HCT116 (cell line): ENCODE measurements at regions not wholly inside any gene's neighbourhood (a gene's known extent, or its start where the extent isn't known, plus 50 kb on each side); places are given as distances from the start of the nearest gene placed in this dataset.
A peak's percentile ranks its signal among the peaks of the same experiment; 100 is the strongest.

ENCODE experiments used
- ATAC-seq: fragments of 200-7000 bp; cut with Tn5 transposase; 2 replicates; pipeline ENCODE4 v1.9.1; 2020; ENCODE audit warnings: mild to moderate bottlenecking, moderate library complexity
- BruUV-seq: library from RNA; stranded (reverse); fragments of 400-500 nt; replicated peaks from 2 replicates; lab custom pipeline; 2021; lab: Mats Ljungman, UMichigan
- CTCF ChIA-PET: fragments of 300-600 bp; sonication (Branson Sonifier 250); formaldehyde crosslinking; loops from one replicate; lab custom pipeline; 2021; ENCODE audit warnings: antibody characterized with exemption; lab: Charles Lee
- POLR2A ChIA-PET: fragments of 300-600, 350-600 bp; sonication (Branson Sonifier 250); formaldehyde crosslinking; loops from one replicate; lab custom pipeline; 2021; ENCODE audit warnings: antibody characterized with exemption; lab: Charles Lee
- RAD21 ChIA-PET, 2 experiments: fragments of 300-600 bp; sonication (Branson Sonifier 250); formaldehyde crosslinking; loops; one replicate each; lab custom pipeline; 2023; ENCODE audit warnings: low total read pairs in 2 of 2; ENCODE audit not compliant: uncharacterized antibody in 2 of 2, unreplicated experiment in 2 of 2, low non-redundant PET in 1 of 2; lab: Charles Lee
- DNase-seq: peaks from one replicate; pipeline ENCODE4 v3.0.0-alpha.2; 2010; ENCODE audit warnings: low read depth, low spot score
- H2AFZ ChIP-seq: fragments of 200-600 bp; shearing (Covaris generic), sonication (generic); 2 replicates; pipeline ENCODE4 v1.6.1; 2017; ENCODE audit warnings: low read depth, mixed run types, mixed read lengths, antibody characterized with exemption, low read length; ENCODE audit not compliant: poor library complexity, severe bottlenecking
- H3K27ac ChIP-seq: 2 replicates; pipeline ENCODE4 v1.5.1; 2012; ENCODE audit warnings: low read depth, low read length
- H3K27me3 ChIP-seq: fragments of 200-600 bp; sonication (generic); 2 replicates; pipeline ENCODE4 v1.6.1; 2016; ENCODE audit warnings: mixed run types, low read length, mixed read lengths; ENCODE audit not compliant: insufficient read depth
- H3K36me3 ChIP-seq, 2 experiments: fragments of 200-500 bp in 1 of 2; fragments of 200-600 bp in 1 of 2; sonication (Bioruptor generic) in 1 of 2; sonication (generic) in 1 of 2; 2 replicates each; pipeline versions ENCODE4 v1.5.1 to v1.6.1; 2014 to 2016; ENCODE audit warnings: low read length in 2 of 2, inconsistent platforms in 1 of 2, mixed read lengths in 1 of 2, mixed run types in 1 of 2; ENCODE audit not compliant: insufficient read depth in 2 of 2, control insufficient read depth in 1 of 2
- H3K4me1 ChIP-seq, 2 experiments: fragments of 200-600 bp in 1 of 2; sonication (generic) in 1 of 2; 2 replicates each; pipeline versions ENCODE4 v1.5.1 to v1.6.1; 2012 to 2017; ENCODE audit warnings: low read length in 2 of 2, inconsistent platforms in 1 of 2, mild to moderate bottlenecking in 1 of 2, mixed read lengths in 1 of 2, mixed run types in 1 of 2, moderate library complexity in 1 of 2; ENCODE audit not compliant: insufficient read depth in 2 of 2, control insufficient read depth in 1 of 2
- H3K4me2 ChIP-seq: fragments of 200-600 bp; sonication (generic); 2 replicates; pipeline ENCODE4 v1.6.1; 2017; ENCODE audit warnings: mixed run types, low read length, mixed read lengths
- H3K4me3 ChIP-seq, 2 experiments: fragments of 200-600 bp in 1 of 2; sonication (generic) in 1 of 2; replicated peaks in 1 of 2; 2 replicates each; pipeline ENCODE4 v1.5.1; 2011 to 2016; ENCODE audit warnings: low read length in 2 of 2, control low read depth in 1 of 2, low read depth in 1 of 2, mild to moderate bottlenecking in 1 of 2, mixed read lengths in 1 of 2, mixed run types in 1 of 2
- H3K79me2 ChIP-seq: fragments of 200-600 bp; sonication (generic); 2 replicates; pipeline ENCODE4 v1.6.1; 2017; ENCODE audit warnings: mild to moderate bottlenecking, mixed run types, low read length, moderate library complexity, mixed read lengths; ENCODE audit not compliant: insufficient read depth
- H3K9ac ChIP-seq: fragments of 200-600 bp; sonication (generic); 2 replicates; pipeline ENCODE4 v1.6.1; 2016; ENCODE audit warnings: low read length, mixed read lengths
- H3K9me2 ChIP-seq: fragments of 200-600 bp; sonication (generic), shearing (Covaris generic); 2 replicates; pipeline ENCODE4 v1.6.1; 2017; ENCODE audit warnings: mixed run types, mild to moderate bottlenecking, moderate library complexity; ENCODE audit not compliant: insufficient read depth
- H3K9me3 ChIP-seq, 2 experiments: fragments of 200-500 bp in 1 of 2; fragments of 200-600 bp in 1 of 2; sonication (Bioruptor generic) in 1 of 2; sonication (generic) in 1 of 2; 2 replicates each; pipeline ENCODE4 v1.6.1; 2014 to 2017; ENCODE audit warnings: low read length in 2 of 2, mixed read lengths in 2 of 2, inconsistent platforms in 1 of 2, low read depth in 1 of 2, mild to moderate bottlenecking in 1 of 2, mixed run types in 1 of 2, moderate library complexity in 1 of 2; ENCODE audit not compliant: control insufficient read depth in 1 of 2, insufficient read depth in 1 of 2
- H4K20me1 ChIP-seq: fragments of 200-600 bp; sonication (generic), shearing (Covaris generic); 2 replicates; pipeline ENCODE4 v1.6.1; 2017; ENCODE audit warnings: mixed run types, mild to moderate bottlenecking, moderate library complexity; ENCODE audit not compliant: insufficient read depth
- CBX3 ChIP-seq: IDR thresholded peaks from 2 replicates; pipeline ENCODE4 v1.6.1; 2012; ENCODE audit warnings: low read depth
- CEBPB ChIP-seq: IDR thresholded peaks from 2 replicates; pipeline ENCODE4 v1.6.1; 2012; ENCODE audit warnings: low read depth
- CTCF ChIP-seq, 3 experiments: fragments of 200-600 bp in 1 of 3; sonication (generic) in 1 of 3; IDR thresholded peaks in 2 of 3; conservative IDR thresholded peaks in 1 of 3; 2 replicates each; pipeline ENCODE4 v1.5.1; 2012 to 2017; ENCODE audit warnings: low read depth in 2 of 3, low read length in 2 of 3, antibody characterized with exemption in 1 of 3, borderline replicate concordance in 1 of 3, control low read depth in 1 of 3, mild to moderate bottlenecking in 1 of 3, mixed read lengths in 1 of 3, mixed run types in 1 of 3, moderate library complexity in 1 of 3; ENCODE audit not compliant: insufficient read depth in 1 of 3
- EGR1 ChIP-seq: IDR thresholded peaks from 2 replicates; pipeline ENCODE4 v1.6.1; 2012; ENCODE audit warnings: low read depth
- EZH2 ChIP-seq: fragments of 200-600 bp; sonication (generic); IDR thresholded peaks from 2 replicates; pipeline ENCODE4 v1.6.1; 2017; ENCODE audit warnings: antibody characterized with exemption, mixed run types
- EZH2phosphoT487 ChIP-seq: fragments of 200-600 bp; IDR thresholded peaks from 2 replicates; pipeline ENCODE4 v1.6.1; 2018; ENCODE audit warnings: antibody characterized with exemption, borderline replicate concordance
- FOSL1 ChIP-seq: IDR thresholded peaks from 2 replicates; pipeline ENCODE4 v1.6.1; 2012; ENCODE audit warnings: low read depth
- MAX ChIP-seq: IDR thresholded peaks from 2 replicates; pipeline ENCODE4 v1.6.1; 2012
- RAD21 ChIP-seq: IDR thresholded peaks from 2 replicates; pipeline ENCODE4 v1.6.1; 2012; ENCODE audit warnings: low read depth, mild to moderate bottlenecking
- SP1 ChIP-seq: IDR thresholded peaks from 2 replicates; pipeline ENCODE4 v1.6.1; 2012; ENCODE audit warnings: low read depth
- SRF ChIP-seq: IDR thresholded peaks from 2 replicates; pipeline ENCODE4 v1.6.1; 2012; ENCODE audit warnings: low read depth
- TCF7L2 ChIP-seq: IDR thresholded peaks from 2 replicates; pipeline ENCODE4 v1.7.0; 2011; ENCODE audit warnings: borderline replicate concordance, inconsistent platforms; ENCODE audit not compliant: insufficient read depth, insufficient read length; ENCODE audit errors: extremely low read depth
- ZBTB33 ChIP-seq: IDR thresholded peaks from 2 replicates; pipeline ENCODE4 v1.6.1; 2011; ENCODE audit warnings: mild to moderate bottlenecking, low read length, moderate library complexity; ENCODE audit not compliant: insufficient replicate concordance; ENCODE audit errors: extremely low read depth
- intact Hi-C: fragments of 100-400 bp; cut with micrococcal nuclease; formaldehyde crosslinking; loops from 2 replicates; pipeline ENCODE4 v1.10.0; 2022
- TF ChIP-seq, protein P1 (sequence below): IDR thresholded peaks from 2 replicates; pipeline ENCODE4 v1.6.1; 2012

- POLR2A ChIA-PET: no interaction called here
- no peaks in the 10 kb centered on the region for H3K79me2 ChIP-seq
- DNase-seq (peak; percentile 15), ATAC-seq (peak; percentile 34)
- intact Hi-C loops: no loop called here
- no peaks in the 10 kb centered on the region for H4K20me1 ChIP-seq
- no peaks in the 10 kb centered on the region for H3K9me3 ChIP-seq
- RAD21 ChIA-PET: no interaction called here
- BruUV-seq: no TSS peak
- H3K4me1 ChIP-seq: peaks cover 5 to 15% of the 10 kb centered on the region in 2 experiments; a peak in 3 of 4 replicates
- TF ChIP-seq SRF: no peak
- no peak for TF ChIP-seq MAX
- no peak for TF ChIP-seq TCF7L2
- peak; percentile 37; the same call in 1 of the 2 replicates for TF ChIP-seq EGR1
- TF ChIP-seq ZBTB33: no peak
- TF ChIP-seq EZH2: no peak
- no peaks in the 10 kb centered on the region for H3K27me3 ChIP-seq
- no peak overlapping the region for H3K9ac ChIP-seq
- no peak overlapping the region for H3K4me3 ChIP-seq
- H2AFZ ChIP-seq: no peak overlapping the region
- H3K36me3 ChIP-seq: no peaks in the 10 kb centered on the region
- peak overlapping the region; percentile 6; the same call in 1 of the 2 replicates for H3K4me2 ChIP-seq
- H3K27ac ChIP-seq: no peak overlapping the region
- no peaks in the 10 kb centered on the region for H3K9me2 ChIP-seq
- CTCF ChIA-PET: interaction anchor here (1.2 kb wide), 1 partner anchor 21 kb away, joined by 3 read pairs; no protein-coding TSS in a partner anchor
Observed at GRCh38 chr5:175778951-175779503, 92.4 kb upstream of the CPLX2 start.

- Histone ChIP-seq H2AFZ (no peak overlapping the region), H3K4me1 (peaks cover 3 to 8% of the 10 kb centered on the region in 2 experiments; a peak in 3 of 4 replicates), H3K9me2 (no peaks in the 10 kb centered on the region), H3K9me3 (no peaks in the 10 kb centered on the region), H3K79me2 (no peaks in the 10 kb centered on the region), H4K20me1 (no peaks in the 10 kb centered on the region), H3K4me3 (no peak overlapping the region), H3K9ac (no peak overlapping the region), H3K27ac (no peak overlapping the region), H3K36me3 (no peaks in the 10 kb centered on the region), H3K4me2 (no peak overlapping the region), H3K27me3 (0 out of 2 replicates have a peak, but pooled peaks cover 5% of the 10 kb centered on the region)
- intact Hi-C loops: no loop called here
- BruUV-seq: no TSS peak
- RAD21 ChIA-PET: no interaction called here
- POLR2A ChIA-PET: no interaction called here
- ATAC-seq (no peak), DNase-seq (no peak)
- CTCF ChIA-PET: no interaction called here
- TF ChIP-seq FOSL1 (no peak), CBX3 (no peak), EZH2phosphoT487 (no peak), CEBPB (no peak), ZBTB33 (no peak), RAD21 (no peak), CTCF (IDR thresholded peaks at IDR 0.05 in 2 of 3, conservative IDR thresholded peaks at IDR 0.05 in 1 of 3; ENCODE audit: borderline replicate concordance in 1 of 3, insufficient read depth in 1 of 3, low read depth in 2 of 3, low read length in 2 of 3) (no peak), SP1 (no peak)
- TF ChIP-seq, protein P1, sequence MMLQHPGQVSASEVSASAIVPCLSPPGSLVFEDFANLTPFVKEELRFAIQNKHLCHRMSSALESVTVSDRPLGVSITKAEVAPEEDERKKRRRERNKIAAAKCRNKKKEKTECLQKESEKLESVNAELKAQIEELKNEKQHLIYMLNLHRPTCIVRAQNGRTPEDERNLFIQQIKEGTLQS: no peak
Observed at GRCh38 chr5:175783739-175784138, 87.6 kb upstream of the CPLX2 start.
